K562 (cell line): ENCODE measurements at regions not wholly inside any gene's neighbourhood (a gene's known extent, or its start where the extent isn't known, plus 50 kb on each side); places are given as distances from the start of the nearest gene placed in this dataset.

Experiments
- ATAC-seq: fragments of 200-7000 bp; cut with Tn5 transposase; 3 replicates; pipeline ENCODE4 v1.9.1; 2020; ENCODE audit warnings: moderate library complexity
- BruUV-seq: library from RNA; stranded (reverse); fragments of 400-500 nt; replicated peaks from 2 replicates; lab custom pipeline; 2021; lab: Mats Ljungman, UMichigan
- CTCF ChIA-PET: fragments of 300-600 bp; formaldehyde crosslinking; extraction: SDS; loops from one replicate; lab custom pipeline; 2021; ENCODE audit warnings: low intra/inter-chr PET ratio; lab: Yijun Ruan, JAX
- POLR2A ChIA-PET: fragments of 300-600, 350-650 bp; sonication (Branson Sonifier 250); formaldehyde crosslinking; extraction: SDS; loops from one replicate; lab custom pipeline; 2021; ENCODE audit warnings: antibody characterized with exemption, inconsistent platforms; lab: Yijun Ruan, JAX
- DNase-seq, 4 experiments: peaks; one replicate each; pipeline versions ENCODE4 v3.0.0 to v3.0.0-alpha.2; 2011 to 2018; ENCODE audit warnings: low spot score in 3 of 4, mixed read lengths in 3 of 4; ENCODE audit errors: extremely low read depth in 1 of 4
- FAIRE-seq: peaks from 2 replicates; lab custom pipeline; 2011; peaks lifted over from hg19 to GRCh38; lab: Jason Lieb, UNC
- H2AFZ ChIP-seq: 2 replicates; pipeline ENCODE4 v1.6.0; 2011; ENCODE audit warnings: low read depth, low read length, control low read depth, inconsistent platforms
- H3K27ac ChIP-seq: fragments of 200-600 bp; 3 replicates; pipeline ENCODE4 v1.8.0; 2011; ENCODE audit warnings: low read depth, mild to moderate bottlenecking, control low read depth, inconsistent platforms, low read length, moderate library complexity, mixed read lengths; ENCODE audit errors: extremely low read depth
- H3K27me3 ChIP-seq, 2 experiments: fragments of 300-600 bp in 1 of 2; 2 replicates in 1 of 2; 3 replicates in 1 of 2; pipeline versions ENCODE4 v1.6.0 to v1.8.0; 2011; ENCODE audit warnings: inconsistent platforms in 2 of 2, low read length in 2 of 2, mild to moderate bottlenecking in 1 of 2, mixed read lengths in 1 of 2, moderate library complexity in 1 of 2; ENCODE audit not compliant: control insufficient read depth in 2 of 2, insufficient read depth in 2 of 2
- H3K36me3 ChIP-seq: fragments of 300-600 bp; 3 replicates; pipeline ENCODE4 v1.8.0; 2011; ENCODE audit warnings: mild to moderate bottlenecking, low read length, inconsistent platforms; ENCODE audit not compliant: control insufficient read depth, insufficient read depth
- H3K4me1 ChIP-seq, 2 experiments: fragments of 200-600 bp in 1 of 2; replicated peaks in 1 of 2; 2 replicates in 1 of 2; 3 replicates in 1 of 2; pipeline versions ENCODE4 v1.5.1 to v1.8.0; 2011; ENCODE audit warnings: inconsistent platforms in 2 of 2, low read length in 2 of 2, mild to moderate bottlenecking in 1 of 2, mixed read lengths in 1 of 2, moderate library complexity in 1 of 2; ENCODE audit not compliant: control insufficient read depth in 2 of 2, insufficient read depth in 2 of 2
- H3K4me2 ChIP-seq: 2 replicates; pipeline ENCODE4 v1.6.1; 2011; ENCODE audit warnings: low read length, control low read depth, inconsistent platforms, mixed read lengths; ENCODE audit not compliant: insufficient read depth
- H3K4me3 ChIP-seq: fragments of 200-600 bp; sonication (generic), shearing (Covaris generic); 2 replicates; pipeline ENCODE4 v1.5.1; 2016; ENCODE audit warnings: control low read depth, inconsistent platforms
- H3K79me2 ChIP-seq: fragments of 200-600 bp; 3 replicates; pipeline ENCODE4 v1.8.0; 2011; ENCODE audit warnings: low read length, inconsistent platforms; ENCODE audit not compliant: control insufficient read depth, insufficient read depth
- H3K9ac ChIP-seq, 2 experiments: 2 replicates each; pipeline versions ENCODE4 v1.6.0 to v1.6.1; 2011; ENCODE audit warnings: low read depth in 2 of 2, low read length in 2 of 2, control low read depth in 1 of 2, inconsistent platforms in 1 of 2, mild to moderate bottlenecking in 1 of 2, mixed read lengths in 1 of 2; ENCODE audit not compliant: insufficient read depth in 1 of 2
- H3K9me1 ChIP-seq: one replicate; pipeline ENCODE4 v1.6.0; 2011; ENCODE audit warnings: inconsistent platforms, mild to moderate bottlenecking, low read length, moderate library complexity; ENCODE audit not compliant: control insufficient read depth, insufficient read depth
- H3K9me3 ChIP-seq: replicated peaks from 2 replicates; pipeline ENCODE4 v1.5.1; 2011; ENCODE audit warnings: low read depth, low read length, inconsistent platforms; ENCODE audit not compliant: control insufficient read depth, insufficient read depth
- H4K20me1 ChIP-seq: replicated peaks from 2 replicates; pipeline ENCODE4 v1.6.1; 2011; ENCODE audit warnings: low read length, inconsistent platforms, mixed read lengths; ENCODE audit not compliant: control insufficient read depth, insufficient read depth
- FOXM1 ChIP-seq, 2 experiments: fragments of 450-650 bp in 1 of 2; sonication (generic) in 1 of 2; formaldehyde crosslinking in 1 of 2; IDR thresholded peaks; 2 replicates each; pipeline versions ENCODE4 v1.6.1 to v1.9.0; 2017 to 2022; ENCODE audit warnings: low read depth in 2 of 2, mild to moderate bottlenecking in 2 of 2, missing genetic modification reagents in 1 of 2, moderate library complexity in 1 of 2
- HNRNPH1 ChIP-seq: fragments of 200-400 bp; formaldehyde crosslinking; optimal IDR thresholded peaks from 2 replicates; pipeline ENCODE3; 2017; ENCODE audit warnings: low read depth, mild to moderate bottlenecking, low read length, moderate library complexity
- LCOR ChIP-seq: sonication (generic); formaldehyde crosslinking; IDR thresholded peaks from 2 replicates; pipeline ENCODE4 v1.8.0; 2022; ENCODE audit warnings: mild to moderate bottlenecking, missing genetic modification reagents
- RERE ChIP-seq: sonication (generic); formaldehyde crosslinking; IDR thresholded peaks from 2 replicates; pipeline ENCODE4 v1.8.0; 2023; ENCODE audit warnings: missing genetic modification reagents, mild to moderate bottlenecking, borderline replicate concordance
- ZBTB34 ChIP-seq: fragments of 250-450 bp; sonication (Bioruptor Pico); IDR thresholded peaks from 2 replicates; pipeline ENCODE4 v1.8.0; 2021; ENCODE audit warnings: mild to moderate bottlenecking, moderate library complexity
- ZFPM2 ChIP-seq: fragments of 250-450 bp; sonication (Bioruptor Pico); IDR thresholded peaks from 2 replicates; pipeline ENCODE4 v1.5.1; 2022; ENCODE audit warnings: mild to moderate bottlenecking
- ZNF140 ChIP-seq: fragments of 250-450 bp; sonication (Bioruptor Pico); IDR thresholded peaks from 2 replicates; pipeline ENCODE4 v1.8.0; 2021; ENCODE audit warnings: moderate library complexity, mild to moderate bottlenecking, inconsistent platforms
- WGBS: fragments of 100-300 bp; shearing (Covaris generic); methylation state at CpG from one replicate; pipeline ENCODE4 v1.1.6; 2016; ENCODE audit warnings: low coverage, mixed read lengths; ENCODE audit not compliant: insufficient coverage; ENCODE audit errors: missing lambda C conversion rate; 5-methylcytosine and 5-hydroxymethylcytosine counted together
- in situ Hi-C: fragments of 300-500 bp; cut with MboI; formaldehyde crosslinking; loops from 4 replicates; pipeline ENCODE4 v1.15.0; 2018; ENCODE audit warnings: inconsistent platforms, mixed read lengths
- intact Hi-C: fragments of 100-400 bp; cut with micrococcal nuclease; formaldehyde crosslinking; loops from 2 replicates; pipeline ENCODE4 v1.14.2; 2022
- TF ChIP-seq, protein P1 (sequence below): fragments of 450-650 bp; formaldehyde crosslinking; IDR thresholded peaks from 2 replicates; pipeline ENCODE4 v1.4.0; 2022; ENCODE audit warnings: missing genetic modification characterization

GRCh38 chr7:47071866-47072265 lies 510.0 kb downstream of the TNS3 start (continued):
- no peak for TF ChIP-seq RERE

- no peak for DNase-seq
- Histone ChIP-seq H3K4me3 (no peak overlapping the region), H2AFZ (no peak overlapping the region), H3K27ac (no peak overlapping the region), H3K4me2 (no peak overlapping the region), H4K20me1 (no peaks in the 10 kb centered on the region), H3K79me2 (no peaks in the 10 kb centered on the region), H3K9me1 (no peaks in the 10 kb centered on the region), H3K36me3 (no peaks in the 10 kb centered on the region), H3K27me3 (no peaks in the 10 kb centered on the region; a peak in 1 of 5 replicates), H3K4me1 (no peaks in the 10 kb centered on the region), H3K9ac (no peak overlapping the region), H3K9me3 (no peaks in the 10 kb centered on the region)
- TF ChIP-seq FOXM1 (IDR thresholded peaks at IDR 0.05; ENCODE audit: low read depth) (no peak), FOXM1 (CRISPR knock-in tag; IDR thresholded peaks at IDR 0.05; ENCODE audit: low read depth) (no peak), ZNF140 (CRISPR knock-in tag) (no peak), ZBTB34 (CRISPR knock-in tag) (no peak), LCOR (CRISPR knock-in tag) (no peak), ZFPM2 (no peak), HNRNPH1 (no peak)
- TF ChIP-seq, protein P1, sequence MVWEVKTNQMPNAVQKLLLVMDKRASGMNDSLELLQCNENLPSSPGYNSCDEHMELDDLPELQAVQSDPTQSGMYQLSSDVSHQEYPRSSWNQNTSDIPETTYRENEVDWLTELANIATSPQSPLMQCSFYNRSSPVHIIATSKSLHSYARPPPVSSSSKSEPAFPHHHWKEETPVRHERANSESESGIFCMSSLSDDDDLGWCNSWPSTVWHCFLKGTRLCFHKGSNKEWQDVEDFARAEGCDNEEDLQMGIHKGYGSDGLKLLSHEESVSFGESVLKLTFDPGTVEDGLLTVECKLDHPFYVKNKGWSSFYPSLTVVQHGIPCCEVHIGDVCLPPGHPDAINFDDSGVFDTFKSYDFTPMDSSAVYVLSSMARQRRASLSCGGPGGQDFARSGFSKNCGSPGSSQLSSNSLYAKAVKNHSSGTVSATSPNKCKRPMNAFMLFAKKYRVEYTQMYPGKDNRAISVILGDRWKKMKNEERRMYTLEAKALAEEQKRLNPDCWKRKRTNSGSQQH (CRISPR knock-in tag): no peak
- CTCF ChIA-PET: no interaction called here
- FAIRE-seq: no peak
- no TSS peak for BruUV-seq
- POLR2A ChIA-PET: no interaction called here
- intact Hi-C loops (no loop called here), in situ Hi-C loops (no loop called here)
- ATAC-seq: no peak
- under 1% methylated on average over 15 of the region's 15 CpGs for WGBS
Observed at GRCh38 chr7:47069385-47070076, 512.4 kb downstream of the TNS3 start.
